Chondrocyte (in vitro differentiated cells): ENCODE measurements at regions not wholly inside any gene's neighbourhood (a gene's known extent, or its start where the extent isn't known, plus 50 kb on each side); places are given as distances from the start of the nearest gene placed in this dataset.
"Not testable (repeated sequence)": the region's sequence is repeated elsewhere in the genome, so short reads cannot be mapped to it uniquely, and the experiment has no call there.

ENCODE experiments used
- DNase-seq: peaks from one replicate; pipeline ENCODE4 v3.0.0; 2021; ENCODE audit warnings: mixed read lengths, low spot score
- H3K27ac Mint-ChIP-seq: one replicate; pipeline ENCODE4 v1.8.0; 2021; ENCODE audit warnings: mild to moderate bottlenecking, moderate library complexity, mixed read lengths; ENCODE audit not compliant: unreplicated experiment
- H3K27me3 Mint-ChIP-seq: 2 replicates; pipeline ENCODE4 v1.8.0; 2021; ENCODE audit warnings: low read depth, mixed read lengths
- H3K36me3 Mint-ChIP-seq: 2 replicates; pipeline ENCODE4 v1.8.0; 2021; ENCODE audit warnings: low read depth, mixed read lengths
- H3K4me1 Mint-ChIP-seq: 2 replicates; pipeline ENCODE4 v1.8.0; 2021; ENCODE audit warnings: low read depth, mild to moderate bottlenecking, mixed read lengths
- H3K4me3 Mint-ChIP-seq: one replicate; pipeline ENCODE4 v1.8.0; 2021; ENCODE audit warnings: mild to moderate bottlenecking, moderate library complexity, mixed read lengths; ENCODE audit not compliant: unreplicated experiment
- H3K9me3 Mint-ChIP-seq: 2 replicates; pipeline ENCODE4 v1.8.0; 2021; ENCODE audit warnings: low read depth, mixed read lengths
- CTCF ChIP-seq: fragments of 200-600 bp; sonication (generic); IDR thresholded peaks from 2 replicates; pipeline ENCODE4 v1.5.0; 2021; ENCODE audit warnings: antibody characterized with exemption, mild to moderate bottlenecking, moderate library complexity

- H3K27ac Mint-ChIP-seq = no peak overlapping the region
- no peak for TF ChIP-seq CTCF
- no peaks in the 10 kb centered on the region for H3K27me3 Mint-ChIP-seq
- peaks cover 5% of the 10 kb centered on the region for H3K9me3 Mint-ChIP-seq
- no peak overlapping the region for H3K4me3 Mint-ChIP-seq
- H3K4me1 Mint-ChIP-seq = peaks cover under 1% of the 10 kb centered on the region
- no peak for DNase-seq
- no peaks in the 10 kb centered on the region for H3K36me3 Mint-ChIP-seq
These were observed 183.7 kb upstream of the SPRY2 start for GRCh38 chr13:80524447-80525215.

GRCh38 chr13:80523134-80523533 is 182.2 kb upstream of the SPRY2 start:
- TF ChIP-seq CTCF = no peak
- Mint-ChIP-seq H3K4me1 (no peaks in the 10 kb centered on the region), H3K9me3 (peaks cover 5% of the 10 kb centered on the region), H3K36me3 (no peaks in the 10 kb centered on the region), H3K27ac (no peak overlapping the region), H3K27me3 (no peaks in the 10 kb centered on the region), H3K4me3 (no peak overlapping the region)
- no peak for DNase-seq

GRCh38 chr13:80522463-80522862 is 181.5 kb upstream of the SPRY2 start:
- H3K4me1 Mint-ChIP-seq, H3K4me3 Mint-ChIP-seq, H3K27ac Mint-ChIP-seq, H3K27me3 Mint-ChIP-seq, H3K9me3 Mint-ChIP-seq, DNase-seq, H3K36me3 Mint-ChIP-seq: not testable (repeated sequence)

- H3K27me3 Mint-ChIP-seq = no peaks in the 10 kb centered on the region
- no peak for TF ChIP-seq CTCF
- DNase-seq = no peak
- no peaks in the 10 kb centered on the region for H3K36me3 Mint-ChIP-seq
- H3K4me3 Mint-ChIP-seq = no peak overlapping the region
- no peak overlapping the region for H3K27ac Mint-ChIP-seq
- peaks cover 14% of the 10 kb centered on the region for H3K9me3 Mint-ChIP-seq
- H3K4me1 Mint-ChIP-seq = no peaks in the 10 kb centered on the region
These were observed 176.0 kb upstream of the SPRY2 start for GRCh38 chr13:80516818-80517348.

- no peaks in the 10 kb centered on the region for H3K36me3 Mint-ChIP-seq
- no peak for TF ChIP-seq CTCF
- H3K27me3 Mint-ChIP-seq = no peaks in the 10 kb centered on the region
- H3K27ac Mint-ChIP-seq = no peak overlapping the region
- no peak for DNase-seq
- H3K4me1 Mint-ChIP-seq = peaks cover 9% of the 10 kb centered on the region
- no peak overlapping the region for H3K4me3 Mint-ChIP-seq
- H3K9me3 Mint-ChIP-seq = peaks cover 12% of the 10 kb centered on the region
These were observed 174.4 kb upstream of the SPRY2 start for GRCh38 chr13:80515296-80515695.

- peaks cover 14% of the 10 kb centered on the region for H3K4me1 Mint-ChIP-seq
- DNase-seq = no peak
- no peak for TF ChIP-seq CTCF
- no peaks in the 10 kb centered on the region for H3K36me3 Mint-ChIP-seq
- no peak overlapping the region for H3K4me3 Mint-ChIP-seq
- no peak overlapping the region for H3K27ac Mint-ChIP-seq
- no peaks in the 10 kb centered on the region for H3K27me3 Mint-ChIP-seq
- H3K9me3 Mint-ChIP-seq = peaks cover 10% of the 10 kb centered on the region
These were observed 172.3 kb upstream of the SPRY2 start for GRCh38 chr13:80513196-80513595.
